Naive thymus-derived CD4-positive, alpha-beta T cell (primary cell): ENCODE measurements at regions not wholly inside any gene's neighbourhood (a gene's known extent, or its start where the extent isn't known, plus 50 kb on each side); places are given as distances from the start of the nearest gene placed in this dataset.

Experiments used
- ATAC-seq: fragments of 150-1000 bp; cut with Tn5 transposase; 2 replicates; pipeline ENCODE4 v1.10.0; 2021; ENCODE audit warnings: mild to moderate bottlenecking, moderate library complexity
- CTCF ChIA-PET: fragments of 350-600 bp; sonication (Branson Sonifier 250); formaldehyde crosslinking; loops from one replicate; lab custom pipeline; 2021; ENCODE audit warnings: antibody characterized with exemption; lab: Charles Lee
- POLR2A ChIA-PET: fragments of 350-600 bp; sonication (Branson Sonifier 250); formaldehyde crosslinking; loops from one replicate; lab custom pipeline; 2021; ENCODE audit warnings: antibody characterized with exemption, inconsistent platforms; lab: Charles Lee
- DNase-seq, 9 donors: peaks; one replicate each; pipeline versions ENCODE4 v3.0.0 to v3.0.0-alpha.2; 2020 to 2022; ENCODE audit warnings: mixed read lengths in 1 of 9
- H3K27ac ChIP-seq: one replicate; pipeline ENCODE4 v1.7.0; 2013; ENCODE audit warnings: mild to moderate bottlenecking, low read depth, low read length, moderate library complexity
- H3K27me3 ChIP-seq, 2 donors: one replicate each; pipeline ENCODE4 v1.7.0; 2013; ENCODE audit warnings: low read length in 2 of 2, mild to moderate bottlenecking in 2 of 2, moderate library complexity in 2 of 2; ENCODE audit not compliant: control insufficient read depth in 2 of 2, insufficient read depth in 2 of 2
- H3K36me3 ChIP-seq, 3 experiments: 1 replicate in 2 of 3; 2 replicates in 1 of 3; pipeline ENCODE4 v1.7.0; 2013; ENCODE audit warnings: low read length in 3 of 3, mild to moderate bottlenecking in 3 of 3, moderate library complexity in 1 of 3; ENCODE audit not compliant: insufficient read depth in 3 of 3, control insufficient read depth in 2 of 3
- H3K4me1 ChIP-seq, 2 donors: one replicate each; pipeline ENCODE4 v1.7.0; 2013; ENCODE audit warnings: low read length in 2 of 2, mild to moderate bottlenecking in 2 of 2, moderate library complexity in 1 of 2; ENCODE audit not compliant: control insufficient read depth in 2 of 2, insufficient read depth in 2 of 2
- H3K4me3 ChIP-seq: 2 replicates; pipeline ENCODE4 v1.7.0; 2013; ENCODE audit warnings: mild to moderate bottlenecking, low read length
- H3K9me3 ChIP-seq, 3 experiments: 1 replicate in 2 of 3; 2 replicates in 1 of 3; pipeline ENCODE4 v1.7.0; 2013; ENCODE audit warnings: low read length in 3 of 3; ENCODE audit not compliant: control insufficient read depth in 2 of 3
- H3K27ac Mint-ChIP-seq, 9 donors: one replicate each; pipeline ENCODE4 v1.8.0; 2020 to 2022; ENCODE audit warnings: mixed read lengths in 9 of 9, mild to moderate bottlenecking in 8 of 9, moderate library complexity in 5 of 9, inconsistent platforms in 2 of 9
- H3K27me3 Mint-ChIP-seq, 5 donors: one replicate each; pipeline ENCODE4 v1.8.0; 2021 to 2022; ENCODE audit warnings: mixed read lengths in 5 of 5, mild to moderate bottlenecking in 1 of 5
- H3K36me3 Mint-ChIP-seq, 5 donors: one replicate each; pipeline ENCODE4 v1.8.0; 2020 to 2022; ENCODE audit warnings: mixed read lengths in 5 of 5, mild to moderate bottlenecking in 3 of 5, inconsistent platforms in 1 of 5
- H3K4me1 Mint-ChIP-seq, 7 donors: one replicate each; pipeline ENCODE4 v1.8.0; 2020 to 2022; ENCODE audit warnings: mixed read lengths in 7 of 7, mild to moderate bottlenecking in 3 of 7, inconsistent platforms in 1 of 7
- H3K4me3 Mint-ChIP-seq, 10 donors: one replicate each; pipeline ENCODE4 v1.8.0; 2020 to 2022; ENCODE audit warnings: mild to moderate bottlenecking in 10 of 10, mixed read lengths in 10 of 10, moderate library complexity in 6 of 10, inconsistent platforms in 2 of 10
- H3K9me3 Mint-ChIP-seq, 11 donors: one replicate each; pipeline ENCODE4 v1.8.0; 2020 to 2022; ENCODE audit warnings: mixed read lengths in 11 of 11, mild to moderate bottlenecking in 4 of 11, inconsistent platforms in 1 of 11, moderate library complexity in 1 of 11
- intact Hi-C, 2 donors: fragments of 100-400 bp; cut with micrococcal nuclease; formaldehyde crosslinking; loops; one replicate each; pipeline ENCODE4 v1.15.1; 2023

GRCh38 chr2:237150186-237150585, 64.5 kb downstream of the COPS8 start:
- H3K4me1 ChIP-seq, result no peaks in the 10 kb centered on the region
- no peak for DNase-seq
- intact Hi-C loops, result no loop called here
- H3K27me3 Mint-ChIP-seq, result no peaks in the 10 kb centered on the region
- no peaks in the 10 kb centered on the region for H3K36me3 ChIP-seq
- H3K9me3 Mint-ChIP-seq, result peaks cover 0 to 33% (median 14%) of the 10 kb centered on the region in 11 donors
- H3K4me3 ChIP-seq, result no peak overlapping the region
- no peaks in the 10 kb centered on the region for H3K27me3 ChIP-seq
- no peak overlapping the region for H3K4me3 Mint-ChIP-seq
- ChIA-PET CTCF (no interaction called here), POLR2A (no interaction called here)
- H3K36me3 Mint-ChIP-seq, result peaks cover 2 to 12% (median 6%) of the 10 kb centered on the region in 5 donors
- peak overlapping the region in 1 of 9 donors; percentile 51 for H3K27ac Mint-ChIP-seq
- H3K9me3 ChIP-seq, result peaks cover 0 to 24% (median 3%) of the 10 kb centered on the region in 3 experiments
- ATAC-seq, result no peak
- no peak overlapping the region for H3K27ac ChIP-seq
- H3K4me1 Mint-ChIP-seq, result peaks cover 0 to 16% (median 2%) of the 10 kb centered on the region in 7 donors

GRCh38 chr2:237150831-237151375, 65.2 kb downstream of the COPS8 start:
- H3K27ac Mint-ChIP-seq, result peak overlapping the region in 1 of 9 donors; percentile 51
- CTCF ChIA-PET, result no interaction called here
- intact Hi-C loops, result no loop called here
- peaks cover 0 to 24% (median 3%) of the 10 kb centered on the region in 3 experiments for H3K9me3 ChIP-seq
- ATAC-seq (no peak), DNase-seq (no peak)
- H3K36me3 Mint-ChIP-seq, result peaks cover 2 to 12% (median 5%) of the 10 kb centered on the region in 5 donors
- no peak overlapping the region for H3K4me3 ChIP-seq
- POLR2A ChIA-PET, result no interaction called here
- no peak overlapping the region for H3K4me3 Mint-ChIP-seq
- no peaks in the 10 kb centered on the region for H3K36me3 ChIP-seq
- H3K9me3 Mint-ChIP-seq, result peaks cover 0 to 26% (median 13%) of the 10 kb centered on the region in 11 donors
- no peaks in the 10 kb centered on the region for H3K4me1 ChIP-seq
- no peak overlapping the region for H3K27ac ChIP-seq
- H3K27me3 ChIP-seq, result no peaks in the 10 kb centered on the region
- no peaks in the 10 kb centered on the region for H3K27me3 Mint-ChIP-seq
- H3K4me1 Mint-ChIP-seq, result peaks cover 0 to 21% (median 3%) of the 10 kb centered on the region in 7 donors

- no peaks in the 10 kb centered on the region for H3K27me3 ChIP-seq
- H3K27me3 Mint-ChIP-seq, result no peaks in the 10 kb centered on the region
- intact Hi-C loops, result no loop called here
- no peaks in the 10 kb centered on the region for H3K4me1 ChIP-seq
- H3K36me3 ChIP-seq, result no peaks in the 10 kb centered on the region
- POLR2A ChIA-PET, result no interaction called here
- H3K9me3 ChIP-seq, result peaks cover 0 to 10% (median 3%) of the 10 kb centered on the region in 3 experiments
- peaks cover 0 to 24% (median 3%) of the 10 kb centered on the region in 7 donors for H3K4me1 Mint-ChIP-seq
- no peak overlapping the region for H3K27ac Mint-ChIP-seq
- CTCF ChIA-PET, result interaction anchor here (2.5 to 3.0 kb wide), 2 partner anchors 268 to 361 kb away, joined by 10 to 15 read pairs; no protein-coding TSS in a partner anchor
- DNase-seq (no peak), ATAC-seq (no peak)
- peaks cover 0 to 12% (median 8%) of the 10 kb centered on the region in 11 donors for H3K9me3 Mint-ChIP-seq
- H3K27ac ChIP-seq, result no peak overlapping the region
- peaks cover 0 to 7% (median 2%) of the 10 kb centered on the region in 5 donors for H3K36me3 Mint-ChIP-seq
- H3K4me3 ChIP-seq, result no peak overlapping the region
- no peak overlapping the region for H3K4me3 Mint-ChIP-seq
Measured at GRCh38 chr2:237152361-237152760, 66.7 kb downstream of the COPS8 start.

DNA sequence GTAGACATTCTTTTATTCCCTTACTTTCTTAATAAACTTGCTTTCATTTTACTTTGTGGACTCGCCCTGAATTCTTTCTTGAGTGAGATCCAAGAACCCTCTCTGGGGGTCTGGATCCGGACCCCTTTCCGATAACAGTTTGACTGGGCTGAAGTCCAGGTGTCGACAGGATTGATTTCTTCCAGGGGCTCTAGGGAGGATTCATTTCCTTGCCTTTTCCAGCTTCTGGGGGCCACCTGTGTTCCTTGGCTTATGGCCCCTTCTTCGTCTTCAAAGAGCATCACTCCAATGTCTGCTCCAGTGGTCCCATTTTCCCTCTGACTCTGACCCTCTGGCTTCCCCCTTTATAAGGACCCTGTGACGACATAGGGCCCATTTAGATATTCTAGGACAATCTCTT, 67.5 kb downstream of the COPS8 start:
- Mint-ChIP-seq H3K4me1 (peaks cover 0 to 24% (median 3%) of the 10 kb centered on the region in 7 donors), H3K27me3 (no peaks in the 10 kb centered on the region), H3K27ac (no peak overlapping the region), H3K9me3 (peaks cover 0 to 5% (median 1%) of the 10 kb centered on the region in 11 donors), H3K36me3 (peaks cover 0 to 5% (median under 1%) of the 10 kb centered on the region in 5 donors), H3K4me3 (no peak overlapping the region)
- H3K4me3 ChIP-seq, result no peak overlapping the region
- no peak overlapping the region for H3K27ac ChIP-seq
- H3K4me1 ChIP-seq, result no peaks in the 10 kb centered on the region
- DNase-seq (no peak), ATAC-seq (no peak)
- no peaks in the 10 kb centered on the region for H3K36me3 ChIP-seq
- CTCF ChIA-PET, result interaction anchor here (1.1 to 3.3 kb wide), 6 partner anchors 89 to 419 kb away, joined by 3 to 19 read pairs (median 12); no protein-coding TSS in a partner anchor
- no peaks in the 10 kb centered on the region for H3K27me3 ChIP-seq
- peaks cover 0 to 3% (median 0%) of the 10 kb centered on the region in 3 experiments for H3K9me3 ChIP-seq
- intact Hi-C loops, result no loop called here
- POLR2A ChIA-PET, result no interaction called here

GRCh38 chr2:237154082-237154638, 68.5 kb downstream of the COPS8 start:
- no peaks in the 10 kb centered on the region for H3K27me3 Mint-ChIP-seq
- H3K27ac Mint-ChIP-seq, result no peak overlapping the region
- no peak overlapping the region for H3K27ac ChIP-seq
- ChIA-PET CTCF (interaction anchor here (0.7 to 3.3 kb wide), 14 partner anchors 8 to 589 kb away, joined by 3 to 19 read pairs (median 4); no protein-coding TSS in a partner anchor), POLR2A (no interaction called here)
- H3K4me1 Mint-ChIP-seq, result peaks cover 0 to 23% (median 8%) of the 10 kb centered on the region in 7 donors
- intact Hi-C loops, result loop anchor here (1.0 to 2.0 kb wide), 4 partner anchors 267 to 358 kb away; no protein-coding TSS in a partner anchor
- no peaks in the 10 kb centered on the region for H3K4me1 ChIP-seq
- H3K36me3 ChIP-seq, result no peaks in the 10 kb centered on the region
- no peak overlapping the region for H3K4me3 Mint-ChIP-seq
- H3K9me3 Mint-ChIP-seq, result no peaks in the 10 kb centered on the region
- no peaks in the 10 kb centered on the region for H3K9me3 ChIP-seq
- DNase-seq, result peak; percentile 21 to 74 (median 60)
- no peaks in the 10 kb centered on the region for H3K36me3 Mint-ChIP-seq
- no peak overlapping the region for H3K4me3 ChIP-seq
- peak; percentile 72 for ATAC-seq
- H3K27me3 ChIP-seq, result no peaks in the 10 kb centered on the region

- no peak overlapping the region for H3K4me3 ChIP-seq
- ATAC-seq, result no peak
- peak overlapping the region in 3 of 9 donors; percentile 1 to 62 (median 6) for H3K27ac Mint-ChIP-seq
- H3K4me1 Mint-ChIP-seq, result peaks cover 0 to 24% (median 10%) of the 10 kb centered on the region in 7 donors
- H3K27ac ChIP-seq, result no peak overlapping the region
- ChIA-PET CTCF (interaction anchor here (0.7 to 3.3 kb wide), 14 partner anchors 8 to 588 kb away, joined by 3 to 19 read pairs (median 4); no protein-coding TSS in a partner anchor), POLR2A (interaction anchor here (0.6 kb wide), 1 partner anchor 318 kb away, joined by 3 read pairs; no protein-coding TSS in a partner anchor)
- no peaks in the 10 kb centered on the region for H3K9me3 ChIP-seq
- no peaks in the 10 kb centered on the region for H3K36me3 ChIP-seq
- H3K4me3 Mint-ChIP-seq, result peak overlapping the region in 1 of 10 donors; percentile 36
- no peaks in the 10 kb centered on the region for H3K27me3 ChIP-seq
- no peaks in the 10 kb centered on the region for H3K9me3 Mint-ChIP-seq
- no peaks in the 10 kb centered on the region for H3K27me3 Mint-ChIP-seq
- DNase-seq, result peak in 1 of 9 donors; percentile 52
- H3K4me1 ChIP-seq, result no peaks in the 10 kb centered on the region
- no peaks in the 10 kb centered on the region for H3K36me3 Mint-ChIP-seq
- intact Hi-C loops, result loop anchor here (1.0 to 2.0 kb wide), 4 partner anchors 266 to 357 kb away; no protein-coding TSS in a partner anchor
Measured at GRCh38 chr2:237154884-237155851, 69.5 kb downstream of the COPS8 start.
